HG03354 (cell line): ENCODE measurements at regions not wholly inside any gene's neighbourhood (a gene's known extent, or its start where the extent isn't known, plus 50 kb on each side); places are given as distances from the start of the nearest gene placed in this dataset.

Source experiments
- ATAC-seq: cut with Tn5 transposase; IDR thresholded peaks from one replicate; pipeline ENCODE4 v1.9.1; 2021; ENCODE audit warnings: mild to moderate bottlenecking; ENCODE audit not compliant: unreplicated experiment, poor library complexity, severe bottlenecking

DNA sequence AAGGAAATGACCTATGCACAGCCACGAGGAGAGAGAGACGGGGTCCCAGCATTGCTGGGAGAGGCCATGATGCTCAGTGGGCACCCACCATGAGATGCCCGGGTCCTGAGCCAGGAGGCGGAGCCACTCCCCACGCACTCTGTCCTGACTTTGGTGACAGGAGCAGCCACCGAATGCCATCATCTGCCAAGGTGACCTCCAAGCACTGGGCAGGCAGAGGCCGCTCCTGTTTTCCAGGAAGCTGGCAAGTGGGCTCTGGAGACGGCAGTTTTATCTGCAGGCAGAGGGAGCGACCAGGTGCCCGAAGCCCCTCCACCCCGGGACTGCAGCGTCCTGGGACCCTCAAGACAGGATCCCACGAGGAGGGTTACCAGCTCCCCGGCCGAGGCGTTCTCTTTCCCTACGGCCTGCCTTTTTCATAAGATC, 453.9 kb downstream of the BRD1 start:
- ATAC-seq = no peak

DNA sequence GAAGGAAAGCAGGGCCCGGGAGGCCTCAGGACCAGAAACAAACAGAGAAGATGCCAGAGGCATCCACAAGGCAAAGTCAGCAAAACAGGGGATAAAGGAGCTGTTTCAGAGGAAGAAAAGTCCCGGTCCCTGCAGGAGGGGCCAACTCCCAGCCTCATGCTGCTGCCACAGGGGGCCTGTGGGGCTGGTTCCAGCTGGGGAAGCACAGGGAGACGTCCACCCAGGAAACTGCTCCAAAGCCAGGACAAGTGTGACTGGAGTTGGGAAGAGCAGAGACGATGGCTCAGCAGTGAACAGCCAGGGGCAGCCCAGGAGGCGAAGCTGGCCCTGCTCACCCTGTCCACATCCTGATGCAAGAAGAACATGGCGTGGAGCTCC, 454.4 kb downstream of the BRD1 start:
- no peak for ATAC-seq

DNA sequence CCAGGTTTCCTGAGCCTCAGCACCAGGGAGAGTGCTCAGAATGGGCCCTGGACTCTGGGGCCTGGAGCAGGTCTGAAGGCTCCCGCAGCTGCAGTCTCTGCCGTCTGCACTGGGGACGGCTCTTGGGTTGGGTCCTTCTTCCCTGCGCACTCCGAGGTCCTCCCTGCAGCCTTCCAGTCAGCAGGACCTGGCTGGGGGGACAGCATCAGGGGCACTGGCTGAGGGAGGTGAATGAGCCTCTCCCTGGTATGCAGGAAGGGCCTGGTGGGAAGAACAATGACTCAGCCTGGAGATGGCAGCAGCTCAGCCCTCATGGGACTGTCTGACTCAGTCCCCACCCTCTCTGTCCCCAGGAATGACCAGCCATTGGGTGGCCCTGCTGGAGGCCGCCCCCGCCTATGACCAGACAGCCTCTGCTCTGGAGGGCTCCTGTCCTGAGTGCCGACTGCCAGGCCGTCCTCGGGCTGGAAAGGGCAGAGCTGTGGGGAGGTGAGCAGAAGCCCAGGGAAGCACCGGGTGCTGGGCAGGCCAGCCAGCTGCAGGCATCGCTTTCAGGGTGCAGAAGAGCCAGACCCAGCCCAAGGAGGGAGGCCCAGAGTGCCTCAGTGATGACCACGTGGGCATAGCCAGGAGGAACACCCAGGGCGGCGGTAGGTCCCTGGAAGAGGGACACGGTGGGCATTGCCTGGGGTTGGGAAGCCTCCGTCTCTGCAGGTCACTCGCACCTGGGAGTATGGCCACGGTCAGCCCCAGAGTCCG, 455.0 kb downstream of the BRD1 start:
- no peak for ATAC-seq

DNA sequence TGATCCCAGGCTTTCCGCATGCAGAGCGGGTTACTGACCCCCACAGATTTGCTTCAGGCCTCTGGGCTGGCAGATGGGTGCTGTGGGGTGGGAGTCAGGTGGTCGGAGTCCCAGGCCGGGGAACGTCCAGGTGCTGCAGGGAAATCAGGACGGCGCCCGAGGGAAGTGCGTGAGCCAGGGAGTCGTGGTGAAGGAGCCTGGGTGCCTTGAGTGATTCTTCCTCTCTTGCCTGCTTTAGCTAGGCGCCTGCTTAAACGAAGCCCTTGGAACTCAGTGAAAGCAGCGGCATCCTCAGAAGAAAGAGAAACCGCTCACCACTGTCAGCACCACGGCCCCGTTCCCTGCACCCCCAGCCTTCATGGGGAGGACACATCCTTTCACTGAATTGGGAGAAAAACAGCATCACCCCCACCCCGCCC, 455.6 kb downstream of the BRD1 start:
- no peak for ATAC-seq

DNA sequence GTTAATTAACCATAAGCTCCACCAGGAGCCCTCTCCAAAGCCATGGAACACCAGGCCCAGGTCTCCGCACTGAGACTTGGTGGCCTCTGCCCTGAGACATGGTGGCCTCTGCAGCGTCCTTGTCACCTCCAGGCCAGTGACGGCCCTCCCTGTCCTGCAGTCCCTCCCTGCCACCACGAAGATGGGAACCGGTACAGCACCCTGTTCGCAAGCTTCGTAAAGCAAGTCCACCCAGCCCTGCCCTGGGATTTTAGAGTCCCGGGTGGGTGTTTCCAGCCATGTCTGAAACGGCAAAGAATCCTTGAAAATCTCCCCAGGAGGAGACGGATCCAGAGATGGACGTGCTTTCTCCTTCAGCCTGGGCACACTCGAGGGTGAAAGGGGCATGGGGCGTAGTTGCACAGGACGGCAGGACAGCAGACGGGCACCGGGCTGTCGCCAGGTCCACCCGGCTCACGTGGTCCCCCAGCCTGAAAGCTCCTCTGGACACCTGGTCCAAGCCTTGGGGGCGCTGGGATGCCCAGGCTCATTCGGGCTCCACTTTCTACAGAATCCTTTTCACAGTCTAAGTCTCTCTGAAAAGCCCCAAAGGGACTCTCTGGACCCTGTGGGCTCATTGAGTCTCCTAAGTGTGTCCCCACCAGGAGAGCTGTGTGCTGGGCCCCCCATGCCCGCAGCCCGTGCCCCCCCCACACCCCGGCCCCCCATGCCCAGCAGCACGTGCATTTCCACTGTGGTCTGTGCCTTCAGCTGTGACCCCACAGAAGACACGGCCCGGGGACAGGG, 456.2 kb downstream of the BRD1 start:
- ATAC-seq = no peak

DNA sequence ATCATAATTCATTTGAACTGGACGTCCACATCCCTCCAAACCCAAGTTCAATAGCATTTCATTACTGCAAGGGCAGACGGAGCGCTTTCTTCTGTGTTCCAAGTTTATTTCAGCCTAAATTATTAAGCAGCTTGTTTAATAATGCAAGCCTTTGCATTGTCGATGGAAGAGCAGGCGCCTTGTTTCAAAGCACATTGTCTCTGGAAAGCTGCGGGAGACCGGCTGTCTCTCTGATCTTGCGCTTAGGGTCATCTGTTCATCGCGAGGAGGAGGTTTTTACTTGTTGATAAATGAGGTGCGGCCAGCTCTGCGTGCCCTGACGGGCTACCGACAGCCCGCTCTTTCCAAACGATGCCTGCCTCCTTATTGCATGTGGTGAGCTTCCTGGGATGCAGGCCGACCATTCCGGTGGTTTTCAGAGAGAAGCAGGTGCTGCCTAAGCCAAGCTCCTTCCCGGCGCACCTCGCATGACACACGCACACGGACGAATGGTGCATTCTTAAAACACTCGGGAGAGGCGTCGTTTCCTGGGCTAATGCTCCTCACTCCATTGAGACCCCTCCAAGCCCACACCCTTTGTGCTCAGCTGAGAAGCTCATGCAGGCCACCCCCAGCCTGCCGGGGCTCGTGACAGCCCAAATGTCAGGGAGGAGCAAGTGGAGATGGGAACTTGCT, 456.9 kb downstream of the BRD1 start:
- no peak for ATAC-seq

DNA sequence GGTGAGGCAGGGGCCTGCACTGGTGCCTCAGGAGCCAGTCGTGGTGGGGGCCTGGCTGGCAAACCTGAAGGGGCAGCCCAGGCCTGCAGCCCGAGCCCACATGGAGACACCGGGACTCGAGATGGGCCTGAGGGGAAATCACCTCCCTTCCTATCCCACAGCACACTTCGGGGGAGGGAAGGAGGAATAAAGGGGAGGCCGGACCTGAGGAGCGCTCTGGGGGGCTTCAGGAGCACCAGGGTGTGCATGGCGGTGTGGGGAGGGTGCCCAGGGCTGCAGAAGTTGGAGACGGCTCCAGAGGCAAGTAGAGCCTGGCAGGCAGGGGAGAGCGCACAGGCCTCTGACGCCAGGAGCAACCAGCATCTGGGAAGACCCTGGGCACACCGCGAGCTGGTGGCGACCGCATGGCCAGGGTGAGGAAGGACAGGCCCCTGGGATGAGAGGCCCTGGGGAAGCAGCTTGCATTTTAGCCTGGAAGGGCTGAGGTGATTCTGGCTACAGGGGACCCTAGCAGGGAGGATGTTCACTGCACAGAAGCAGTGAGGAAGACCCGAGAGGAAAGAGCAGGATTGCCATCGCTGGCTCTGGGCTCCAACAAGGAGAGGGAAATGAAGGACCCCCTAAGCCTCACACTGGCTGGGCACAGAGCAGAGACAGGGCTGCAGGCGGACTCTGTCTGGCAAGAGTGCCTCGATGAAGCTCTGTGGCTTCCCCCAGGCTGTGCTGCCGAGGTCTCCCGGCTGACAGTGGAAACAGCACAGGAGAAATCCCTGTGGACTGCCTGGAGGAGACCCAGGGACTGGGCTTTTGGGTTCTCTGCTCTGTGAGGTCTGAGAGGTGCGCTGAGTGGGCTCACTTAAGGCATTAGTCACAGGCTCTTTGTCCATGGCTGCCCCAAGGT, 457.7 kb downstream of the BRD1 start:
- ATAC-seq = no peak

DNA sequence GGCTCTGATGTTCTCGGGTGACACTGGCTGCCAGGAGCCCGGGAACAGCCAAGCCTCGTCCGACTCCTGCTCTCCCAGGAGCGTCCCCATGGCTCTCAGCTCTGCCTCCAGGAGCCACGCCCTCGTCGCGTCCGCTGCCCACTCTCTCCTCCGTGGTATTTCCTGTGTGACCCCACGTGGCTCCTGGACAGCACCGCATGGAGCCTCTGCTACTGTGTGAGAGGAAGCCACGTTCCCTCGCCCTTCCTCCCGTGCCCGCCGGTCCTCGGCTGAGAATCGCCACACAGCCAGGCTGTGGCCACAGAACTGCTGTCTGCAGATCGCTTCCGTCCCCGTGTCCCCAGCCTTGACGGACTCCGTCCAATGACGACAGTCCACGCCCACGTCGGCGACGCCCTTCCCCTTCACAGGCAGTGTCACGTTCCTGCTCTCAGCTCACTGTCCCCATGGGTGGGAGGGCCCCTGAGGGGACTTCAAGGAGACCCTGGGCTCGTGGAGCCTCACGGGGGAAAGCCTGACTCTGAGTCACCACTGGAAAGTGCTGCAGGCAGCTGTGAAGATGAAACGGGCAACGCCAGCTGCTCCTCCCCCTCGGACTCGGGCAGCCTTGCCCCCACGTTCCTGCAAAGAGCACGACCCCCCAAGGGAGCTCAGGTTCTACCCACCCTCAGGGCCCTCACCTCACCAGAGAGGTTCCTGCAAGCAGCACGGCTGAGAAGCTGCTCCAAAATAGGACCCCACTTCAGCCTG, 458.5 kb downstream of the BRD1 start:
- no peak for ATAC-seq

DNA sequence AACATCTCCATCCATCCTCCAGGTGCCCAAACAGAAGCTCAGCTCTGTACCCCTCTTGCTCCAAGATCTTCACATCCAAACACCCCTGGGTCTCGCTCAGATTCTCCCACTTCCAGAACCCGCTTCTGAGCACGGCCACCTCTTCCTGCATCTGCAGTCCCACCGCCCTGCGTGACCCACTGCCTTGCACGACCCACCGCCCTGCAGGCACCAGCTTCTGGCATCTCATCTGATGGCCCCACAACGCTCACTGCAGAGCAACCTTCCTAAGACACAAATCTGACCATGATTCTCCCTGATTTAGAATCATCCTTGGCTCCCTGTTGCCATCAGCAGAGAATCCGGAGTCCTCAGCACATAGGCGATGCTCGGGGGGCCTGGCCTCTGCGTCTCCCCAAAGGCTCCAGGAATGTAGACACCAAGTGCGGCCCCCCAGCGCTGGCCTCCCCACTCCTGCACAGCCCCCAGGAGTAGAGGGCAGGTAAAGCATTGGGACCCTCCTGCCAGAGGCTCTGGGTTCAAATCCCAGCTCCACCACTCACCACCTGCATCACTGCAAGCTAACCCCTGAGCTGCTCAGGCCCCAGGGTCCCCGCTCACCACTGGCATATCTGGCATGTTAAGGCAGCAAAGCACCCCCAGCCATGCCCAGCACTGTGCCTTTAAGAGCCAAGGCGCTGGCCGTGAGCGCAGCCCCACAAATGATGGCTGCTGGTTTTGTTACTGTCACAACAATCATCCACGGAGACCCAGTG, 459.3 kb downstream of the BRD1 start:
- ATAC-seq = no peak

DNA sequence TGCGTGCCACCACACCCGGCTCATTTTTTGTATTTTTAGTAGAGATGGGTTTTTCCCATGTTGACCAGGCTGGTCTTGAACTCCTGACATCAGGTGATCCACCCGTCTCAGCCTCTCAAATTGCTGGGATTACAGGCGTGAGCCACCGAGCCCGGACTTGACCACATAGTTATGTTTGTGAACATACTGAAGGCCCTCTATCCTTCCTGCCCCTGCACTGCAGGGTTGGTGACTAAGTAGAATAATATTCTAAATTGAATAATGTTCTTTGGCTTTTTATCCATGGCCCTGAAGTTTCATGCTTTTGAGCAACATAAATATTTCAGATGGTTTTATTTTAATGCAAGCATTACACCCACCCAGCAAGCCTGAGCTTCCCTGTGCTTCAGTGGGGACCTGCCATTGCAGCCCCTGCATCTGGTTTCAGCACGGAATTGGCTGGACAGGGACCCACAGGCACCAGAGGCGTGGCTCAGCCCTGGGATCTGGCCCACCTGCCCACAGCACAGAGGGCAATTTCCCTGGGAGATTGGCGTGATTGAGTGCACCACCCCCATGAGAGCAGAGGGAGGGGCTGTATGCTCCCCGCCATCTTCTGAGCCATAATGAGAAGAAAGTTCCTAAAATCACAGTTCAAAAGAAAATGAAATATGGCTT, 460.5 kb downstream of the BRD1 start:
- no peak for ATAC-seq

DNA sequence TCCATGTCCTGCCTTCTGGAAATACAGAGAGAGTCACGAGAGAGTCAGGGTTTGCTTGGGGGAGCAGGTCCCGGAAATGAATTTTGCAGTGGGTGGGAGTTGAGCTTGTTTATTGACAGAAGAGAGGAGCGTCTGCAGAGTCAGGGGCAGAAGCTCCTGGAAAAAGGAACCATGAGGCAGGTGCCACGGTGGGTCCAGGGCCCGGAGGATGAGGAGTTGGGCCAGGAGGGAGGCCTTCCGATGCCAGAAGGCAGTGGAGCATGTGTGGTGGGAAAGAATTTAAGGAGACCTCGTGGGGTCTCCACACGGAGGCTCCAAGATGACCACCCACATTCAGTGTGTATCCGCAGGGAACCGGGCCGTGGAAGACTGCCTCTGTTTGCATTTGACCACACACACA, 461.2 kb downstream of the BRD1 start:
- no peak for ATAC-seq

DNA sequence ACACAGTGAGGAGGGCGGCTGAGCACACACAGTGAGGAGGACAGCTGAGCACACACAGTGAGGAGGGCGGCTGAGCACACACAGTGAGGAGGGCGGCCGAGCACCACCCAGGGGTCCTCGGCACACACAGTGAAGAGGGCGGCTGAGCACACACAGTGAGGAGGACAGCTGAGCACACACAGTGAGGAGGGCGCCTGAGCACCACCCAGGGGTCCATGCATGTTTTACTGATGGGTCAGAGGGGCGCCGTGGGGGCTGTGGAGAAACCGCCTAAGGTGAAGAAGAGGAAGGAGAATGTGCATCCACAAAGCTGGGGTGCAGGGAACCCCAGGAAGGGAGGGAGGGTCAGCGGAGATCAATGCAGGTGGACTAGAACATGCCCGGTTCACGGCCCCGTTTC, 461.8 kb downstream of the BRD1 start:
- ATAC-seq = no peak

DNA sequence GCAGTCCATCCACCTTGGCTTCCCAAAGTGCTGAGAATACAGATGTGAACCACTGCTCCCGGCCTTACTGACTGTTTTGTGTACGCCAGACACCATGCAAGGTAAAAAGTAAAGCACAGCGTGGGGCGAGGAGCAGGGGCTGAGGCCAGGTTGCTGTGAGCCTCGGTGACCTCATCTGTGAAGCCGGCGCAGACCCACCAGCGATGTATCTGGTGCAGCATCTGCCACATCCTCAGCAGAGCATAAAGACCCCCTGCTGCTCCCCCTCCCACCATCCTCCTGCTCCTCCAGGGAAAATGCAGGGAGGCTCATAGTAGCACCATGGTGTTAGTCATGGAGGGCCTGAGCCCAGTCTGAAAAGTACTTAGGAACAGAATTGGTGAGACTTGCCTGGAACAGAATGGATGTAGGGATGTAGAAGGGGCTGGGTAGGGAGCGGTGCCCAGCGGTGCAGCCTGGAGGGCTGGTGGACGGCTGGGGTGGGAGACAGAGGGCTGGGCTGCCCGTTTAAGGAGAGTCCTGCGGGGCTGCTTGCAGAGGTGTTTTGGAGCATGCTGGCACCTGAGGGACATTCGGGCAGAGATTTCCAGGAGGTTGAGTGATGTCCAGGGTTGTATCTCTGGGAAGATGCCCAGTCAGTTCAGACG, 462.4 kb downstream of the BRD1 start:
- no peak for ATAC-seq

DNA sequence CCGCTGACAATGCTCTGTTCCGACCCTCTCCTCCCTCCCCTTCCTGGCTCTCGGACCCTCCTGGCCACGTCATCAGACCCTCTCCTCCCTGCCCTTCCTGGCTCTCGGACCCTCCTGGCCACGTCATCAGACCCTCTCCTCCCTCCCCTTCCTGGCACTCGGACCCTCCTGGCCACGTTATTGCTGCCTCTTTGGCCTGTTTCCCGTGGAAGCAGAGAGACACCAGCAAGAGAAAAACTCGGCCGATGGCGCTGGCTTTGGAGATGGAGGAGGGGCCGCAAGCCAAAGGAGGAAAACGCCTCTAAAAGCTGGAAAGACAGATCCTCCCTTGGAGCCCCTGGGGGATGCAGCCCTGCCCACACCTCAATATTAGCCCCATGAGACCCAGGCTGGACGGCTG, 463.3 kb downstream of the BRD1 start:
- no peak for ATAC-seq

DNA sequence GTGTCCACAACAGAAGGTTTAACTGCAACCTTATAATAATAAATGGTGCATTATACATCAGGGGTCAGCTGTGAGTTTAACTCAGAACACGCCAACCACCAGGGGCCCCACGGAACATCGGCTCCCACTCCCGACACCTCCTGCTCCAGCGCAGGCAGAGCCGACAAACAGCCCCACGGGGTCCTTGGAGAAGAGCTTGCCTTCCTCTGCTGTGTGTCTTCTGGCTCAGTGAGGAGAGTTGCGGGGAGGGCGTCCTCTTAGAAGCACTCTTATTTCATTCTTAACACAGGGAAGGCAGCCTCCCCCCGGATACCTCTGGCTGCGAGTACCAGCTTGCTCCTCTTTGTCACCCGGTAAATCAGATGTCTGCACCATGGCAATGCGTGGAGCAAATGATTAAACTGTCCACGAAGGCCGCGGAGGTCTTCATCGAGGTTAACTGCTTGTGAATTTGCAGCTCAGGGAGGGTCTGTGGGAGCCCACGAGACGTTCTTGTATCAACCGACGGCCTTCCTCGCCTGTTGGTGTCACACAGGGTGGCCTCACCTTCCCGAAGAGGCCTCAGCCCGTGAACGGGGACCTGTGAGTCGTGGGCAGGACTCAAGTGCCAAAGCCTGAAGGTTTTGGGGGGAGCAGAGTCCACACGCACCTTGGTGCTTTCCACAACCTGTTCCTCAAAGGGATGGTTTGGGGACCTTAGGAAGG, 464.0 kb downstream of the BRD1 start:
- ATAC-seq = no peak

DNA sequence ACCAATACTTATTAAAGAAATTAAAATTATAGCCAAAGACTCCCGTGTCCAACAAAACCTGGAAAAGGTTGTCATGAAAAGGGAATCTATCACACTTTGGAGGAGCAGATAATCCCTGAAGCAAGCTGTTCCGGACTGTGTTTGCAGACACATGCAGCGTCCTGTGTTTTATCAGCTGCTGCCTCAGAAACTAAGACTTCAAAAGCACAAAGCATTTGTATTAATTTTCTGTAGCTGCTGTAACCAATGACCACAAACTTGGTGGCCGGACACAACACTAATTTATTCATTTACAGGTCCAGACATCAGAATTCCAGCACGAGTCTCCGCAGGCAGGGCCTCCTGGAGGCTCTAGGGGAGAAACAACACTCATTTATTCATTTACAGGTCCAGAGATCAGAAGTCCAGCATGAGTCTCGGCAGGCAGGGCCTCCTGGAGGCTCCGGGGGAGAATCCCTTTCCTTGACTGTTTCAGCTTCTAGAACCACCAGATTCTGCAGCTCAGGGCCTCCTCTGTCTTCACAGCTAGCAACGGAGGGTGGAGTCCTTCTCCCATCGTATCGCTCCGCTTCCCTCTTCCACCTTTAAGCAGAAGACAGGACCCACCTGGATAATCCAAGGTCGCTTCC, 465.3 kb downstream of the BRD1 start:
- no peak for ATAC-seq
